Activated B cell treated with CpG ODN at 0.5 μM for 24 hours (primary cell): ENCODE measurements at regions not wholly inside any gene's neighbourhood (a gene's known extent, or its start where the extent isn't known, plus 50 kb on each side); places are given as distances from the start of the nearest gene placed in this dataset.

ENCODE experiments used
- ATAC-seq: fragments of 200-7000 bp; cut with Tn5 transposase; one replicate; pipeline ENCODE4 v1.10.0; 2021; ENCODE audit warnings: low read depth, mild to moderate bottlenecking, moderate library complexity
- CTCF ChIA-PET: fragments of 350-600 bp; sonication (Branson Sonifier 250); formaldehyde crosslinking; loops from one replicate; lab custom pipeline; 2021; ENCODE audit warnings: antibody characterized with exemption; lab: Charles Lee
- POLR2A ChIA-PET: fragments of 350-600 bp; sonication (Branson Sonifier 250); formaldehyde crosslinking; loops from one replicate; lab custom pipeline; 2021; ENCODE audit warnings: antibody characterized with exemption; lab: Charles Lee
- DNase-seq: peaks from one replicate; pipeline ENCODE4 v3.0.0; 2022
- H3K27ac Mint-ChIP-seq: one replicate; pipeline ENCODE4 v1.8.0; 2020; ENCODE audit warnings: mixed read lengths
- H3K27me3 Mint-ChIP-seq: one replicate; pipeline ENCODE4 v1.8.0; 2021; ENCODE audit warnings: mixed read lengths
- H3K36me3 Mint-ChIP-seq: one replicate; pipeline ENCODE4 v1.8.0; 2021; ENCODE audit warnings: low read depth, mixed read lengths
- H3K4me1 Mint-ChIP-seq: one replicate; pipeline ENCODE4 v1.8.0; 2021; ENCODE audit warnings: mixed read lengths
- H3K4me3 Mint-ChIP-seq: one replicate; pipeline ENCODE4 v1.8.0; 2020; ENCODE audit warnings: mild to moderate bottlenecking, mixed read lengths
- H3K9me3 Mint-ChIP-seq: one replicate; pipeline ENCODE4 v1.8.0; 2020; ENCODE audit warnings: mixed read lengths
- CTCF ChIP-seq: fragments of 200-600 bp; IDR thresholded peaks from one replicate; pipeline ENCODE4 v1.8.0; 2022; ENCODE audit warnings: antibody characterized with exemption, mild to moderate bottlenecking
- intact Hi-C: fragments of 100-400 bp; cut with micrococcal nuclease; formaldehyde crosslinking; loops from one replicate; pipeline ENCODE4 v1.15.1; 2024

- Mint-ChIP-seq H3K4me1 (no peaks in the 10 kb centered on the region), H3K36me3 (no peaks in the 10 kb centered on the region), H3K27ac (no peak overlapping the region), H3K4me3 (no peak overlapping the region), H3K27me3 (no peaks in the 10 kb centered on the region), H3K9me3 (no peaks in the 10 kb centered on the region)
- ChIA-PET POLR2A (no interaction called here), CTCF (no interaction called here)
- TF ChIP-seq CTCF, result no peak
- intact Hi-C loops, result no loop called here
- ATAC-seq, result no peak
- no peak for DNase-seq
Measured at GRCh38 chr6:8526624-8527023, 91.3 kb upstream of the SLC35B3 start.

- Mint-ChIP-seq H3K36me3 (no peaks in the 10 kb centered on the region), H3K4me1 (no peaks in the 10 kb centered on the region), H3K4me3 (no peak overlapping the region), H3K27ac (no peak overlapping the region), H3K27me3 (no peaks in the 10 kb centered on the region), H3K9me3 (peaks cover 1% of the 10 kb centered on the region)
- DNase-seq, result no peak
- no peak for ATAC-seq
- ChIA-PET POLR2A (no interaction called here), CTCF (no interaction called here)
- intact Hi-C loops, result no loop called here
- no peak for TF ChIP-seq CTCF
Measured at GRCh38 chr6:8525370-8525769, 90.0 kb upstream of the SLC35B3 start.

- H3K36me3 Mint-ChIP-seq, result no peaks in the 10 kb centered on the region
- H3K27ac Mint-ChIP-seq, result no peak overlapping the region
- no peaks in the 10 kb centered on the region for H3K4me1 Mint-ChIP-seq
- POLR2A ChIA-PET, result no interaction called here
- DNase-seq, result no peak
- H3K27me3 Mint-ChIP-seq, result peaks cover 3% of the 10 kb centered on the region
- intact Hi-C loops, result no loop called here
- no peaks in the 10 kb centered on the region for H3K9me3 Mint-ChIP-seq
- H3K4me3 Mint-ChIP-seq, result no peak overlapping the region
- CTCF ChIA-PET, result no interaction called here
- TF ChIP-seq CTCF, result no peak
- ATAC-seq, result no peak
Measured at GRCh38 chr6:8513174-8513573, 77.8 kb upstream of the SLC35B3 start.

GRCh38 chr6:8507286-8507685 lies 71.9 kb upstream of the SLC35B3 start:
- intact Hi-C loops, result no loop called here
- peaks cover 2% of the 10 kb centered on the region for H3K27me3 Mint-ChIP-seq
- DNase-seq, result no peak
- no peaks in the 10 kb centered on the region for H3K9me3 Mint-ChIP-seq
- ATAC-seq, result no peak
- POLR2A ChIA-PET, result no interaction called here
- CTCF ChIA-PET, result no interaction called here
- no peaks in the 10 kb centered on the region for H3K36me3 Mint-ChIP-seq
- no peak overlapping the region for H3K4me3 Mint-ChIP-seq
- H3K27ac Mint-ChIP-seq, result no peak overlapping the region
- no peaks in the 10 kb centered on the region for H3K4me1 Mint-ChIP-seq
- TF ChIP-seq CTCF, result no peak

GRCh38 chr6:8506126-8506525 lies 70.8 kb upstream of the SLC35B3 start:
- no peaks in the 10 kb centered on the region for H3K36me3 Mint-ChIP-seq
- no peaks in the 10 kb centered on the region for H3K9me3 Mint-ChIP-seq
- POLR2A ChIA-PET, result no interaction called here
- H3K4me1 Mint-ChIP-seq, result no peaks in the 10 kb centered on the region
- no peak overlapping the region for H3K27ac Mint-ChIP-seq
- no peak overlapping the region for H3K4me3 Mint-ChIP-seq
- intact Hi-C loops, result no loop called here
- ATAC-seq (no peak), DNase-seq (no peak)
- peaks cover 2% of the 10 kb centered on the region for H3K27me3 Mint-ChIP-seq
- no peak for TF ChIP-seq CTCF
- CTCF ChIA-PET, result no interaction called here
